ENCODE measurements at regions not wholly inside any gene's neighbourhood (a gene's known extent, or its start where the extent isn't known, plus 50 kb on each side); places are given as distances from the start of the nearest gene placed in this dataset.

DNA sequence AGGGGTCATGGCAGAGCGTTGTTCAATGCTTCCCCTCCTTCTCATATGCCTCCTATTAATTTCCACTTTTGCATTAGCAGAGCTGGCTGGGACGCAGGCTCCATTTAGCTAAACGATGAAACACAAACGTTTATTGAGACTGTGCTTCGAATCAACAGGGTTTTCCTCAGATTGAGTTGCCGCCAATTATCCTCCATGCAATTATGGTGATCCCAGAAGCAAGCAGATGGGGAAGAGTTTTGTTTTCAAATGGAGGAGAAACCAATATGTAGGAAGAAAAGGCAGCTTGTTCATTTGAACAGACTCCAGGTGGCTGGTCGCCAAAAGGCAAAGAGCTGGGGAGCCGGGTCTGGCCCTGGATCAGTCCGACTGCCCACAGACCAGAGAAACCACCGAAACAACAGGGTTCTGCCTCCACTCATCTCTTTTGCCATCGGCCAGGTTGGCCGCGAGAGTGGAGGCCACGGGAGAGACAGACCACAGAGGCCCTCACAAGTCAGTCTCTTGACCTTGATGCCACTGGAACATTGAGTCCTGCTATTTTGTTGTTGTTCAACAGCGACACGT is 184.8 kb downstream of the GBA3 start:
- TF ChIP-seq EP300 (IDR thresholded peaks at IDR 0.05), result no peak
- TF ChIP-seq, protein P1, sequence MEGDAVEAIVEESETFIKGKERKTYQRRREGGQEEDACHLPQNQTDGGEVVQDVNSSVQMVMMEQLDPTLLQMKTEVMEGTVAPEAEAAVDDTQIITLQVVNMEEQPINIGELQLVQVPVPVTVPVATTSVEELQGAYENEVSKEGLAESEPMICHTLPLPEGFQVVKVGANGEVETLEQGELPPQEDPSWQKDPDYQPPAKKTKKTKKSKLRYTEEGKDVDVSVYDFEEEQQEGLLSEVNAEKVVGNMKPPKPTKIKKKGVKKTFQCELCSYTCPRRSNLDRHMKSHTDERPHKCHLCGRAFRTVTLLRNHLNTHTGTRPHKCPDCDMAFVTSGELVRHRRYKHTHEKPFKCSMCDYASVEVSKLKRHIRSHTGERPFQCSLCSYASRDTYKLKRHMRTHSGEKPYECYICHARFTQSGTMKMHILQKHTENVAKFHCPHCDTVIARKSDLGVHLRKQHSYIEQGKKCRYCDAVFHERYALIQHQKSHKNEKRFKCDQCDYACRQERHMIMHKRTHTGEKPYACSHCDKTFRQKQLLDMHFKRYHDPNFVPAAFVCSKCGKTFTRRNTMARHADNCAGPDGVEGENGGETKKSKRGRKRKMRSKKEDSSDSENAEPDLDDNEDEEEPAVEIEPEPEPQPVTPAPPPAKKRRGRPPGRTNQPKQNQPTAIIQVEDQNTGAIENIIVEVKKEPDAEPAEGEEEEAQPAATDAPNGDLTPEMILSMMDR (IDR thresholded peaks at IDR 0.05), result no peak
